COR-L47 (cell line): ENCODE measurements at regions not wholly inside any gene's neighbourhood (a gene's known extent, or its start where the extent isn't known, plus 50 kb on each side); places are given as distances from the start of the nearest gene placed in this dataset.
A peak's percentile ranks its signal among the peaks of the same experiment; 100 is the strongest.

Experiments used
- DNase-seq: peaks from one replicate; lab custom pipeline; 2025; lab: John Stamatoyannopoulos, UW

GRCh38 chr15:95448531-95449229 lies 881.8 kb upstream of the NR2F2 start:
- DNase-seq = no peak

GRCh38 chr15:95449230-95449628 lies 881.3 kb upstream of the NR2F2 start:
- no peak for DNase-seq

- no peak for DNase-seq
Measured at GRCh38 chr15:95450413-95450812, 880.1 kb upstream of the NR2F2 start.

- DNase-seq = no peak
Measured at GRCh38 chr15:95451938-95452337, 878.6 kb upstream of the NR2F2 start.

- DNase-seq = no peak
Measured at GRCh38 chr15:95454403-95455262, 875.9 kb upstream of the NR2F2 start.

- no peak for DNase-seq
Measured at GRCh38 chr15:95457520-95457919, 873.0 kb upstream of the NR2F2 start.

GRCh38 chr15:95458721-95459120 lies 871.8 kb upstream of the NR2F2 start:
- DNase-seq = no peak

GRCh38 chr15:95459273-95459672 lies 871.2 kb upstream of the NR2F2 start:
- no peak for DNase-seq

GRCh38 chr15:95464509-95464908 lies 866.0 kb upstream of the NR2F2 start:
- no peak for DNase-seq

DNA sequence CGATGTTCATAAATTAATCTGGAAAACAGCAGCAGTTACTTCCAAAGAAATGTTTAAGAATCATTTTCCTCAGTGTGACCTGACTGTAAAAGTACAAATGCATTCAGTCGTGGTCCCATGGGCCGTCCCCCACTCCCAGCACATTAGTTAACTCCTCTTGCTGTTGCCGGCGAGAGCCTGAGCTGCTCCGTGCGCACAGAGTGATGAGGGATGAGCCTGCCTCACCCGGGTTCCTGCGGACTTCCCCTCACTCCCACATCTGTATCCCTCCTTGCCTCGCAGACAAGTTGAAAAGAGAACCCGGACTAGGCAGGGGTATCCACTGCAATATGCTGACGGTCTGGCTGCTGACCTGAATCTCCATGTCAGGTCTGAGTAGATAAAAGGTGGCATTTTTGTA lies 861.7 kb upstream of the NR2F2 start:
- no peak for DNase-seq

- DNase-seq = no peak
Measured at GRCh38 chr15:95469496-95470000, 861.0 kb upstream of the NR2F2 start.

GRCh38 chr15:95470529-95470928 lies 860.0 kb upstream of the NR2F2 start:
- no peak for DNase-seq

DNA sequence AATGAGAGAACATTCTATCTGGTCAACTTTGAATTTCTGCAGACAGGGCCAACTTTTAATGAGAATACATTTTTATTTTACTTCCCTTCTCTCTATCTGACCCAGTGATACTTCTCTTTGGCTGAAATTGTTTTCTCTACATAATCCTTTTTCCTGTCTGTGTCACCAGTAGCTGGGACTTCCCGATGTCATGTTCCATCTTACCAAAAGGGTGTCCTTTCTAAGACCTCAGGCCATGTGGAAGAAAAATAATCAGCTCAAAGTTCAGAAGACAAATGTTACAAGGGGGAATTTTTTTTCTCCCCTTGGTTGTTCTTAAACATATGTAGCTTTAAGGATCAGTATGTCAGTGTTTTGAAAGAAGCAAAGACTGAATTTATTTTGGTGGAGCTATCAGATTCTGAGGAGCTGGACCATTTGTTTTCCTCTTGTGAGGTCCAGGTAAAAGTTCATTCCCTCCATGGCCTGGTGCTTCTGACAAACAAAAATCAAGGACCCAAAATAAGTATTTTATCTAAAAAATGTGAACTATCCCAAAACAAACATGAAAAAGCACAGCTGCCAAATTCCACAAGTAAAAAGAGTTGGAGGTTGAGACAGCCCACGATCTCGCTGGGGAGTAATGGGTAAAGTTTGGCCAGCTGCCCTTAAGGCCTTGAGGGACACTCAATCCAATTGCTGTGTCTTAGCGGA lies 859.4 kb upstream of the NR2F2 start:
- no peak for DNase-seq

- DNase-seq = no peak
Measured at GRCh38 chr15:95471690-95472086, 858.8 kb upstream of the NR2F2 start.

DNA sequence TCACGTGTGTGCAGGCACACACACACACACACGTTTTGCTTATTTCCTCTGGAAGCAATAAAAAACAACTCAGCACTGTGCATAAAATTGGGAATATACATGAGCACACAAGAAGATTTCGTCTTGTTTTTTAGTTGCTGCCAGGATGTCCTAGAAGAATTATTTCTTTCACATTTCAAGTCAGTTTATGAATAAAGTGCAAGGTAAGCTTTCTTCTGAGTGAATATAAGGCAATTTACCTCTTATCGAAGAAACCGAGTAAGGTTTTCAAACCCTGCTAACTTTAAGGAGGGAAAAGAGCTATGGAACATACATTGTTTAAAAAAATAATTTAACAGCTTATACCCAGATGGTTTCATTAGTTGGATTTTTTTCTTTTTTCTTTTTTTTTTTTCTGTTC lies 855.4 kb upstream of the NR2F2 start:
- DNase-seq = no peak

DNA sequence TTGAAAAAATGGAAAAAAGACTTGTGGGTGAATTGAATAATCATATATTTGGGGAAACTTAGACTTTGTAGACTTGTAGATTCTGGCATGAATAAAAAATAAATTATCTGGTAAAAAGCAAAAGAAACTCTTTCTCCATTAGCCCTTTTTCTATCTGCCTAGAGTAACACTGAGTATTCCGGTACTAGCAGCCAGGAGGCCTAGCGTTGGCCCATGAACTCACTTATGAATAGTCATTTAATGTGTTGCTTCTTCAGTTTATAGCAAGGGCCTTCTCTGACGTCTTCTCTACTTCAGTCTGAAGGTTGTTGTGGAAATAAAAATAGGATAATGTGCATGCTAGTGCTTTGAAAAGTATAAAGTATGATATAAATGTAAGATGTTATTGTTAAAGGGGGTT lies 851.2 kb upstream of the NR2F2 start:
- DNase-seq = no peak

DNA sequence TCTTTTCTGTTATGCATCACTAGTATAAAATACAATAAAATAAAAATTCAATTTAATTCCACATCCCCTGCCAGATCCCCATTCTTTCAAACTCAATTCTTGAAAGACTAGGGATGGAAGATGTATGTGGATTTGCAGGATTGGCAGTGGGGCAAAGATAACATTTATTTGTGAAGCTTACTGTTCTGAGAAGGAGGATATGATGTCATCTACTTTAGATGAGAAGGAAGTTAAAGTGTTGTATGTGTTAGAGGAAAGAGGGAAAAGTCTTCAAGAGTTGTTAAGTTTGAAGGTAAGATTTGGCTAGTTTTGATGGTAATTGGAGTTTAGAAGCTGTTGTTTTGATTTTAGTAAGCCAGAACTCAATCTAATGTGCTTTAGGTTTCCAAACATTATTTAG lies 845.1 kb upstream of the NR2F2 start:
- DNase-seq = no peak

GRCh38 chr15:95486224-95486623 lies 844.3 kb upstream of the NR2F2 start:
- DNase-seq = no peak

- DNase-seq = no peak
Measured at GRCh38 chr15:95489103-95489502, 841.4 kb upstream of the NR2F2 start.

GRCh38 chr15:95492388-95493070 lies 838.0 kb upstream of the NR2F2 start:
- DNase-seq = no peak

- peak; percentile 75 for DNase-seq
Measured at GRCh38 chr15:95494971-95495541, 835.4 kb upstream of the NR2F2 start.

- DNase-seq = no peak
Measured at GRCh38 chr15:95497634-95498033, 832.9 kb upstream of the NR2F2 start.
